ENCODE measurements at regions not wholly inside any gene's neighbourhood (a gene's known extent, or its start where the extent isn't known, plus 50 kb on each side); places are given as distances from the start of the nearest gene placed in this dataset.

- WGBS (ENCODE audit: insufficient coverage, insufficient replicate concordance, low lambda C conversion rate, missing lambda C conversion rate) = 62% methylated on average over 3 of the region's 3 CpGs
- Histone ChIP-seq H3K36me3 (ENCODE audit: control insufficient read depth in 2 of 2, insufficient read depth in 2 of 2, low read length in 1 of 2) (no peaks in the 10 kb centered on the region), H3K9me3 (replicated peaks; ENCODE audit: control insufficient read depth, insufficient read depth, low read length) (no peaks in the 10 kb centered on the region), H3K9ac (ENCODE audit: control insufficient read depth, insufficient read depth, low read length) (no peak overlapping the region), H3K27ac (ENCODE audit: control insufficient read depth, insufficient read depth) (no peak overlapping the region), H3K4me1 (ENCODE audit: control insufficient read depth, insufficient read depth, low read length) (no peaks in the 10 kb centered on the region), H3K4me2 (ENCODE audit: control insufficient read depth, insufficient read depth) (no peak overlapping the region), H3K4me3 (no peak overlapping the region), H4K20me1 (ENCODE audit: control insufficient read depth, insufficient read depth) (no peaks in the 10 kb centered on the region), H3K79me2 (ENCODE audit: control insufficient read depth, insufficient read depth, low read length) (no peaks in the 10 kb centered on the region), H3K27me3 (replicated peaks in 1 of 2; ENCODE audit: control insufficient read depth in 2 of 2, insufficient read depth in 2 of 2, low read length in 1 of 2) (no peaks in the 10 kb centered on the region), H2AFZ (ENCODE audit: control insufficient read depth, low read depth, low read length) (no peak overlapping the region)
- TF ChIP-seq CHD4 (IDR thresholded peaks at IDR 0.05) (no peak), CHD1 (IDR thresholded peaks at IDR 0.05; ENCODE audit: low read depth, low read length) (no peak), IKZF1 (conservative IDR thresholded peaks at IDR 0.05) (no peak), ASH2L (IDR thresholded peaks at IDR 0.05; ENCODE audit: borderline replicate concordance, low read depth) (no peak), ZNF274 (IDR thresholded peaks at IDR 0.05; ENCODE audit: insufficient read depth, insufficient read length) (no peak), BCLAF1 (IDR thresholded peaks at IDR 0.05) (no peak)
- in situ Hi-C loops (cut with MboI) (no loop called here), intact Hi-C loops (cut with micrococcal nuclease; ENCODE audit: unreplicated experiment) (no loop called here)
- ChIA-PET SMC1A (ENCODE audit: uncharacterized antibody, unreplicated experiment) (no interaction called here), RAD21 (ENCODE audit: unreplicated experiment) (no interaction called here), POLR2A (no interaction called here), CTCF (no interaction called here)
- FAIRE-seq = no peak
- ATAC-seq = no peak
- no peak for DNase-seq (ENCODE audit: low read depth, low spot score)
- no TSS peak for BruUV-seq (replicated peaks)
Observed at GRCh38 chrX:51837921-51838320, 55.5 kb upstream of the MAGED1 start.

All from GM12878 (cell line).